ENCODE measurements at regions not wholly inside any gene's neighbourhood (a gene's known extent, or its start where the extent isn't known, plus 50 kb on each side); places are given as distances from the start of the nearest gene placed in this dataset.

- no peak overlapping the region for H4K8ac ChIP-seq (ENCODE audit: low read depth in 2 of 2, low read length in 2 of 2)
- no peak overlapping the region for H2BK20ac ChIP-seq (ENCODE audit: low read depth, low read length)
- TF ChIP-seq RAD21 (IDR thresholded peaks at IDR 0.05; ENCODE audit: low read length) = no peak
- TF ChIP-seq RCOR1 (IDR thresholded peaks at IDR 0.05; ENCODE audit: insufficient replicate concordance, low read length) = no peak
- no peak for TF ChIP-seq MXI1 (IDR thresholded peaks at IDR 0.05; ENCODE audit: borderline replicate concordance, low read depth, low read length)
- TF ChIP-seq BHLHE40 (IDR thresholded peaks at IDR 0.05; ENCODE audit: low read depth, low read length) = no peak
- TF ChIP-seq FOS (IDR thresholded peaks at IDR 0.05; ENCODE audit: low read depth, low read length) = no peak
- no peak for TF ChIP-seq ELK1 (IDR thresholded peaks at IDR 0.05; ENCODE audit: borderline replicate concordance, low read depth, low read length)
- TF ChIP-seq NFE2L2 (IDR thresholded peaks at IDR 0.05; ENCODE audit: low read depth, low read length) = no peak
- TF ChIP-seq RFX5 (IDR thresholded peaks at IDR 0.05; ENCODE audit: low read depth, low read length) = no peak
- TF ChIP-seq CEBPB (IDR thresholded peaks at IDR 0.05; ENCODE audit: low read depth, low read length) = no peak
- no peak for TF ChIP-seq CHD1 (IDR thresholded peaks at IDR 0.05; ENCODE audit: low read depth, low read length)
- H3K4me2 ChIP-seq (ENCODE audit: low read depth, low read length) = no peak overlapping the region
- no peak overlapping the region for H3K27ac ChIP-seq (ENCODE audit: insufficient read depth, low read length)
- H2BK120ac ChIP-seq (ENCODE audit: low read depth, low read length) = no peak overlapping the region
- H3K27me3 ChIP-seq (ENCODE audit: control insufficient read depth, insufficient read depth, low read length) = no peaks in the 10 kb centered on the region
- dilution Hi-C loops (cut with HindIII; ENCODE audit: low sequenced_read_pairs, unreplicated experiment) (no loop called here), in situ Hi-C loops (cut with MboI; ENCODE audit: low sequenced_read_pairs) (no loop called here), intact Hi-C loops (cut with micrococcal nuclease) (no loop called here)
- H2AK5ac ChIP-seq (ENCODE audit: low read depth, low read length) = no peak overlapping the region
- H3K4ac ChIP-seq (ENCODE audit: low read depth, low read length) = no peak overlapping the region
- BruUV-seq (replicated peaks) = no TSS peak
- no peak for ATAC-seq (ENCODE audit: low read depth)
- ChIA-PET CTCF (no interaction called here), POLR2A (ENCODE audit: unreplicated experiment) (no interaction called here)
- no peaks in the 10 kb centered on the region; the same call in 1 of the 2 replicates for H3K9me3 ChIP-seq (ENCODE audit: control insufficient read depth, insufficient read depth, low read length)
- no peaks in the 10 kb centered on the region for H4K20me1 ChIP-seq (ENCODE audit: insufficient read depth, low read length)
- H3K56ac ChIP-seq (ENCODE audit: extremely low read depth, insufficient read depth, low read length) = no peak overlapping the region
- no peaks in the 10 kb centered on the region for H3K9me1 ChIP-seq (ENCODE audit: insufficient read depth, low read length)
- no peak overlapping the region for H3K9ac ChIP-seq (ENCODE audit: low read depth, low read length)
- H3K18ac ChIP-seq (ENCODE audit: low read depth, low read length) = no peak overlapping the region
- DNase-seq = no peak
- H3K14ac ChIP-seq (replicated peaks; ENCODE audit: low read depth, low read length) = no peak overlapping the region
- H2BK5ac ChIP-seq (ENCODE audit: low read depth, low read length, poor library complexity, severe bottlenecking) = no peak overlapping the region
- no peak overlapping the region for H4K5ac ChIP-seq (ENCODE audit: low read depth, low read length)
- H2BK15ac ChIP-seq (ENCODE audit: low read depth, low read length) = no peak overlapping the region
- no peak overlapping the region for H2AFZ ChIP-seq (replicated peaks; ENCODE audit: low read length, poor library complexity)
- no peaks in the 10 kb centered on the region for H3K79me1 ChIP-seq (ENCODE audit: low read depth in 1 of 2, low read length in 2 of 2)
- no peak overlapping the region for H3K23ac ChIP-seq (ENCODE audit: low read depth, low read length)
- no peaks in the 10 kb centered on the region for H3K36me3 ChIP-seq (ENCODE audit: control insufficient read depth, insufficient read depth, low read length)
- no peak overlapping the region for H2AK9ac ChIP-seq (replicated peaks; ENCODE audit: low read depth, low read length, poor library complexity)
- H3K4me1 ChIP-seq (ENCODE audit: control insufficient read depth, insufficient read depth, low read length) = no peaks in the 10 kb centered on the region
- WGBS, 2 experiments (ENCODE audit: extremely low coverage in 2 of 2, insufficient read length in 1 of 2) = no CpG with 5 or more reads among the region's 2 CpGs
- no peak overlapping the region for H3K4me3 ChIP-seq (ENCODE audit: insufficient read depth, low read depth, low read length)
- no peak overlapping the region for H4K91ac ChIP-seq (ENCODE audit: insufficient read depth, low read depth, low read length)
These were observed 58.8 kb upstream of the NKAIN2 start for GRCh38 chr6:123744840-123745239.

All from IMR-90 (cell line).